OCI-LY1 (cell line): ENCODE measurements at regions not wholly inside any gene's neighbourhood (a gene's known extent, or its start where the extent isn't known, plus 50 kb on each side); places are given as distances from the start of the nearest gene placed in this dataset.
"Not testable (repeated sequence)": the region's sequence is repeated elsewhere in the genome, so short reads cannot be mapped to it uniquely, and the experiment has no call there.

Experiments used
- EZH2 ChIP-seq: fragments of 200-600 bp; sonication (generic), shearing (Covaris generic); IDR thresholded peaks from 2 replicates; pipeline ENCODE4 v1.8.0; 2017; ENCODE audit warnings: borderline replicate concordance, mixed run types, mild to moderate bottlenecking, antibody characterized with exemption, low read length, moderate library complexity, mixed read lengths
- TF ChIP-seq, protein P1 (sequence below): fragments of 200-600 bp; sonication (generic), shearing (Covaris generic); IDR thresholded peaks from 2 replicates; pipeline ENCODE4 v1.5.1; 2017; ENCODE audit warnings: mild to moderate bottlenecking, antibody characterized with exemption, low read length, moderate library complexity, mixed read lengths

DNA sequence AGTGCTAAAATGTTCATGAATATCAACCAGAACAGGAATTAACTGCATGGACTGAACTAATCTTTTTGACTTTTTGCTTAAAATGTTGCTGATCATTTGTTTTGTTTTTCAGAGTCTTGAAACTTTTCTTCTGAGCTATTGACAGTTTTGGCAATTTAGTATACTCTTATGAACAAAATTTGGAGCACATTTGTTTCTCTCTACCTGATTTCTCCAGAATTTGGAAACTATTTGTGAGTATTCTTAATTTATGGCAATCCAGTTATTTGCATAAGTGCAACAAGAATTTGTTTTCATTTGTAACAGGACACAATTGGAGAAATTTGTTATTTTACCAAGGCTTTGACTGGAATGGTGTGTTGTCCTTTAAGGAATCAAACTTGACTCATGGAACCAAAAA is 107.4 kb downstream of the RTP4 start:
- TF ChIP-seq, protein P1, sequence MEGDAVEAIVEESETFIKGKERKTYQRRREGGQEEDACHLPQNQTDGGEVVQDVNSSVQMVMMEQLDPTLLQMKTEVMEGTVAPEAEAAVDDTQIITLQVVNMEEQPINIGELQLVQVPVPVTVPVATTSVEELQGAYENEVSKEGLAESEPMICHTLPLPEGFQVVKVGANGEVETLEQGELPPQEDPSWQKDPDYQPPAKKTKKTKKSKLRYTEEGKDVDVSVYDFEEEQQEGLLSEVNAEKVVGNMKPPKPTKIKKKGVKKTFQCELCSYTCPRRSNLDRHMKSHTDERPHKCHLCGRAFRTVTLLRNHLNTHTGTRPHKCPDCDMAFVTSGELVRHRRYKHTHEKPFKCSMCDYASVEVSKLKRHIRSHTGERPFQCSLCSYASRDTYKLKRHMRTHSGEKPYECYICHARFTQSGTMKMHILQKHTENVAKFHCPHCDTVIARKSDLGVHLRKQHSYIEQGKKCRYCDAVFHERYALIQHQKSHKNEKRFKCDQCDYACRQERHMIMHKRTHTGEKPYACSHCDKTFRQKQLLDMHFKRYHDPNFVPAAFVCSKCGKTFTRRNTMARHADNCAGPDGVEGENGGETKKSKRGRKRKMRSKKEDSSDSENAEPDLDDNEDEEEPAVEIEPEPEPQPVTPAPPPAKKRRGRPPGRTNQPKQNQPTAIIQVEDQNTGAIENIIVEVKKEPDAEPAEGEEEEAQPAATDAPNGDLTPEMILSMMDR: not testable (repeated sequence)
- not testable (repeated sequence) for TF ChIP-seq EZH2
